Fibroblast of the conjunctiva (primary cell): ENCODE measurements at regions not wholly inside any gene's neighbourhood (a gene's known extent, or its start where the extent isn't known, plus 50 kb on each side); places are given as distances from the start of the nearest gene placed in this dataset.
"Not testable (repeated sequence)": the region's sequence is repeated elsewhere in the genome, so short reads cannot be mapped to it uniquely, and the experiment has no call there.

Experiments used
- DNase-seq: peaks from one replicate; pipeline ENCODE4 v3.0.0-alpha.2; 2010; ENCODE audit warnings: low read depth

GRCh38 chr3:144522456-144522855, 550.8 kb downstream of the DIPK2A start:
- no peak for DNase-seq

GRCh38 chr3:144523396-144523795, 551.8 kb downstream of the DIPK2A start:
- no peak for DNase-seq

GRCh38 chr3:144524531-144524930, 552.9 kb downstream of the DIPK2A start:
- peak; percentile 16 for DNase-seq

GRCh38 chr3:144529566-144529965, 557.9 kb downstream of the DIPK2A start:
- no peak for DNase-seq

GRCh38 chr3:144544871-144545270, 573.2 kb downstream of the DIPK2A start:
- no peak for DNase-seq

GRCh38 chr3:144546539-144546938, 574.9 kb downstream of the DIPK2A start:
- DNase-seq: no peak

- no peak for DNase-seq
These were observed 576.7 kb downstream of the DIPK2A start for GRCh38 chr3:144548346-144548745.

GRCh38 chr3:144549166-144549565, 577.5 kb downstream of the DIPK2A start:
- no peak for DNase-seq

- DNase-seq: no peak
These were observed 580.9 kb downstream of the DIPK2A start for GRCh38 chr3:144552346-144553057.

- no peak for DNase-seq
These were observed 581.7 kb downstream of the DIPK2A start for GRCh38 chr3:144553301-144553700.

GRCh38 chr3:144554889-144555288, 583.3 kb downstream of the DIPK2A start:
- DNase-seq: no peak

GRCh38 chr3:144556392-144556791, 584.8 kb downstream of the DIPK2A start:
- DNase-seq: no peak

GRCh38 chr3:144557515-144557914, 585.9 kb downstream of the DIPK2A start:
- no peak for DNase-seq

- no peak for DNase-seq
These were observed 592.4 kb downstream of the DIPK2A start for GRCh38 chr3:144564011-144564410.

GRCh38 chr3:144566320-144566719, 594.7 kb downstream of the DIPK2A start:
- DNase-seq: no peak

GRCh38 chr3:144569651-144570050, 598.0 kb downstream of the DIPK2A start:
- DNase-seq: no peak

- DNase-seq: no peak
These were observed 612.2 kb downstream of the DIPK2A start for GRCh38 chr3:144583871-144584270.

- no peak for DNase-seq
These were observed 613.8 kb downstream of the DIPK2A start for GRCh38 chr3:144585408-144585807.

GRCh38 chr3:144585953-144586352, 614.3 kb downstream of the DIPK2A start:
- no peak for DNase-seq

- peak; percentile 84 for DNase-seq
These were observed 614.8 kb downstream of the DIPK2A start for GRCh38 chr3:144586382-144586781.

- peak; percentile 72 for DNase-seq
These were observed 619.2 kb downstream of the DIPK2A start for GRCh38 chr3:144590854-144591253.

GRCh38 chr3:144593881-144594280, 622.3 kb downstream of the DIPK2A start:
- DNase-seq: no peak

GRCh38 chr3:144620236-144620635, 648.6 kb downstream of the DIPK2A start:
- not testable (repeated sequence) for DNase-seq

- DNase-seq: no peak
These were observed 651.2 kb downstream of the DIPK2A start for GRCh38 chr3:144622845-144623244.
